GM23338 (cell line): ENCODE measurements at regions not wholly inside any gene's neighbourhood (a gene's known extent, or its start where the extent isn't known, plus 50 kb on each side); places are given as distances from the start of the nearest gene placed in this dataset.

Experiments
- ATAC-seq: fragments of 200-7000 bp; cut with Tn5 transposase; 3 replicates; pipeline ENCODE4 v1.9.1; 2020
- DNase-seq: peaks from one replicate; pipeline ENCODE4 v3.0.0-alpha.2; 2015; ENCODE audit warnings: low spot score
- H2AFZ ChIP-seq: fragments of 200-600 bp; sonication (generic); 2 replicates; pipeline ENCODE4 v1.8.0; 2016; ENCODE audit warnings: antibody characterized with exemption, mild to moderate bottlenecking, moderate library complexity
- H3F3A ChIP-seq: fragments of 200-600 bp; sonication (generic); replicated peaks from 2 replicates; pipeline ENCODE4 v1.8.0; 2017; ENCODE audit warnings: antibody characterized with exemption, mixed run types, low read depth
- H3K27ac ChIP-seq: fragments of 200-600 bp; sonication (generic); 2 replicates; pipeline ENCODE4 v1.6.1; 2016; ENCODE audit warnings: low read depth
- H3K27me3 ChIP-seq: fragments of 200-600 bp; sonication (generic); 2 replicates; pipeline ENCODE4 v1.8.0; 2016; ENCODE audit warnings: mild to moderate bottlenecking, mixed run types, moderate library complexity; ENCODE audit not compliant: insufficient read depth
- H3K36me3 ChIP-seq: fragments of 200-600 bp; sonication (generic); 2 replicates; pipeline ENCODE4 v1.8.0; 2016; ENCODE audit warnings: mild to moderate bottlenecking; ENCODE audit not compliant: insufficient read depth
- H3K4me1 ChIP-seq: fragments of 200-600 bp; sonication (generic); 2 replicates; pipeline ENCODE4 v1.8.0; 2016; ENCODE audit warnings: mild to moderate bottlenecking, moderate library complexity; ENCODE audit not compliant: insufficient read depth
- H3K4me2 ChIP-seq: fragments of 200-600 bp; sonication (generic); 2 replicates; pipeline ENCODE4 v1.7.1; 2017; ENCODE audit warnings: mixed run types
- H3K4me3 ChIP-seq: fragments of 200-600 bp; sonication (generic); 2 replicates; pipeline ENCODE4 v1.6.1; 2016; ENCODE audit warnings: mixed run types
- H3K79me2 ChIP-seq: fragments of 200-600 bp; sonication (generic); replicated peaks from 2 replicates; pipeline ENCODE4 v1.8.0; 2017; ENCODE audit warnings: mild to moderate bottlenecking; ENCODE audit not compliant: insufficient read depth
- H3K9me2 ChIP-seq: fragments of 200-600 bp; sonication (generic); 2 replicates; pipeline ENCODE4 v1.8.0; 2017; ENCODE audit not compliant: insufficient read depth
- H4K20me1 ChIP-seq: fragments of 200-600 bp; sonication (generic); replicated peaks from 2 replicates; pipeline ENCODE4 v1.8.0; 2017; ENCODE audit warnings: mild to moderate bottlenecking; ENCODE audit not compliant: insufficient read depth
- H3K27ac Mint-ChIP-seq: 2 replicates; pipeline ENCODE4 v1.8.0; 2020; ENCODE audit warnings: inconsistent platforms, mild to moderate bottlenecking, moderate library complexity, mixed read lengths
- H3K27me3 Mint-ChIP-seq: 3 replicates; pipeline ENCODE4 v1.8.0; 2022; ENCODE audit warnings: low read depth, mild to moderate bottlenecking, moderate library complexity, mixed read lengths, inconsistent platforms; ENCODE audit not compliant: insufficient read depth, poor library complexity
- H3K36me3 Mint-ChIP-seq: 3 replicates; pipeline ENCODE4 v1.8.0; 2021; ENCODE audit warnings: low read depth, mild to moderate bottlenecking, inconsistent platforms, moderate library complexity, mixed read lengths
- H3K4me1 Mint-ChIP-seq: 3 replicates; pipeline ENCODE4 v1.8.0; 2020; ENCODE audit warnings: mild to moderate bottlenecking, inconsistent platforms, mixed read lengths
- H3K4me3 Mint-ChIP-seq: 3 replicates; pipeline ENCODE4 v1.8.0; 2021; ENCODE audit warnings: moderate library complexity, mild to moderate bottlenecking, inconsistent platforms, mixed read lengths
- H3K9me3 Mint-ChIP-seq: 3 replicates; pipeline ENCODE4 v1.8.0; 2020; ENCODE audit warnings: moderate library complexity, mild to moderate bottlenecking, inconsistent platforms, mixed read lengths
- CREB1 ChIP-seq: fragments of 250-450 bp; sonication (Bioruptor Pico); IDR thresholded peaks from 2 replicates; pipeline ENCODE4 v1.5.0; 2020; ENCODE audit warnings: low read depth, mild to moderate bottlenecking, moderate library complexity
- ETS1 ChIP-seq: IDR thresholded peaks from 2 replicates; pipeline ENCODE4 v1.6.1; 2016; ENCODE audit warnings: antibody characterized with exemption
- EZH2 ChIP-seq: fragments of 200-600 bp; sonication (generic); IDR thresholded peaks from one replicate; pipeline ENCODE4 v1.8.0; 2017; ENCODE audit warnings: antibody characterized with exemption, mild to moderate bottlenecking, low read depth; ENCODE audit not compliant: unreplicated experiment
- EZH2phosphoT487 ChIP-seq: fragments of 200-600 bp; sonication (generic); IDR thresholded peaks from one replicate; pipeline ENCODE4 v1.8.1; 2018; ENCODE audit warnings: antibody characterized with exemption; ENCODE audit not compliant: unreplicated experiment
- JUNB ChIP-seq: IDR thresholded peaks from one replicate; pipeline ENCODE4 v1.6.1; 2016; ENCODE audit warnings: antibody characterized with exemption; ENCODE audit not compliant: unreplicated experiment
- NANOG ChIP-seq: IDR thresholded peaks from 2 replicates; pipeline ENCODE4 v1.6.1; 2016; ENCODE audit warnings: antibody characterized with exemption, borderline replicate concordance
- POLR2AphosphoS5 ChIP-seq: IDR thresholded peaks from 2 replicates; pipeline ENCODE4 v1.6.1; 2016; ENCODE audit warnings: antibody characterized with exemption, low read depth
- REST ChIP-seq: IDR thresholded peaks from one replicate; pipeline ENCODE4 v1.6.1; 2018; ENCODE audit warnings: antibody characterized with exemption; ENCODE audit not compliant: unreplicated experiment
- STAT1 ChIP-seq: IDR thresholded peaks from one replicate; pipeline ENCODE4 v1.6.1; 2016; ENCODE audit warnings: antibody characterized with exemption; ENCODE audit not compliant: unreplicated experiment
- ZNF114 ChIP-seq: fragments of 250-450 bp; sonication (Bioruptor Pico); IDR thresholded peaks from 2 replicates; pipeline ENCODE4 v1.5.0; 2020; ENCODE audit warnings: mild to moderate bottlenecking, moderate library complexity
- ZNF331 ChIP-seq: fragments of 250-450 bp; sonication (Bioruptor Pico); IDR thresholded peaks from 2 replicates; pipeline ENCODE4 v1.5.0; 2020; ENCODE audit warnings: low read depth, mild to moderate bottlenecking, moderate library complexity
- ZNF462 ChIP-seq: fragments of 250-450 bp; sonication (Bioruptor Pico); IDR thresholded peaks from 2 replicates; pipeline ENCODE4 v1.5.0; 2020; ENCODE audit warnings: mild to moderate bottlenecking, moderate library complexity

GRCh38 chr9:93792358-93792757, 162.8 kb downstream of the BARX1 start:
- Histone ChIP-seq H3K4me2 (no peak overlapping the region), H3K27ac (no peak overlapping the region), H3K4me1 (peaks cover 2% of the 10 kb centered on the region; the same call in 1 of the 2 replicates), H3K27me3 (no peaks in the 10 kb centered on the region), H3K36me3 (no peaks in the 10 kb centered on the region), H3K79me2 (no peaks in the 10 kb centered on the region), H3K4me3 (no peak overlapping the region), H3K9me2 (no peaks in the 10 kb centered on the region), H3F3A (no peaks in the 10 kb centered on the region), H2AFZ (no peak overlapping the region), H4K20me1 (no peaks in the 10 kb centered on the region)
- H3K4me3 Mint-ChIP-seq = no peak overlapping the region
- ATAC-seq (no peak), DNase-seq (no peak)
- H3K36me3 Mint-ChIP-seq = no peaks in the 10 kb centered on the region
- H3K27ac Mint-ChIP-seq = no peak overlapping the region
- H3K9me3 Mint-ChIP-seq = peaks cover 4% of the 10 kb centered on the region; the same call in 1 of the 3 replicates
- no peak for TF ChIP-seq REST
- no peak for TF ChIP-seq NANOG
- TF ChIP-seq STAT1 = no peak
- TF ChIP-seq EZH2phosphoT487 = no peak
- TF ChIP-seq POLR2AphosphoS5 = no peak
- no peak for TF ChIP-seq JUNB
- TF ChIP-seq CREB1 = no peak
- TF ChIP-seq ETS1 = no peak
- TF ChIP-seq EZH2 = no peak
- no peak for TF ChIP-seq ZNF331
- no peak for TF ChIP-seq ZNF114 (CRISPR knock-in tag)
- TF ChIP-seq ZNF462 (CRISPR knock-in tag) = no peak
- no peaks in the 10 kb centered on the region for H3K27me3 Mint-ChIP-seq
- peaks cover 13% of the 10 kb centered on the region; the same call in 2 of the 3 replicates for H3K4me1 Mint-ChIP-seq
